ENCODE measurements at regions not wholly inside any gene's neighbourhood (a gene's known extent, or its start where the extent isn't known, plus 50 kb on each side); places are given as distances from the start of the nearest gene placed in this dataset.

DNA sequence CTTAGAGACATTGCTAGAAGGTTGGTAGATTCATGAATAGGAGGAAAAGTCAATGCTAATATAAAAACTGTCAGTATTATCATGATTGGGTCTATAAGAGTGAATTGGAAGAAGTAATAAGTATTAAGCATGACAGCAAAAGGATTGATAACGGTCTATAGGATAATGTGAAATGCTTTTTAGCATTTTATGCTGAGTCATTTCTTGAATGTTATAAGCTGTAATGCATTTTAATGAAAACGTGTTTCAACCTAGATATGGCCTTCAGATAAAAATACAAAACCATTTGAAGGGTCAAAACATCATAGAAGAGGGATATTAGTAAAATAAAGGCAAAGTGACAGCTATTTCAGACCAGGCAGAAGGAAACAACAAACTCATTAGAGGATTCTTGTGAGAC, 353.5 kb downstream of the SH2D1A start (continued):
- no peak for TF ChIP-seq CEBPB (IDR thresholded peaks at IDR 0.05; ENCODE audit: low read depth, low read length)

- no peak overlapping the region for H3K14ac ChIP-seq (ENCODE audit: insufficient read length)
- no peak overlapping the region for H3K4ac ChIP-seq (replicated peaks; ENCODE audit: insufficient read length, low read depth, low read length)
- H3K4me3 ChIP-seq (ENCODE audit: extremely low read depth in 1 of 4, insufficient read depth in 2 of 4, low read depth in 3 of 4, low read length in 4 of 4), result no peak overlapping the region
- H3K79me1 ChIP-seq (ENCODE audit: low read depth, low read length), result no peaks in the 10 kb centered on the region
- no peak overlapping the region for H2AFZ ChIP-seq (ENCODE audit: low read length)
- H3K56ac ChIP-seq (replicated peaks; ENCODE audit: insufficient read length, low read depth, low read length), result no peak overlapping the region
- WGBS, 2 experiments (ENCODE audit: extremely low coverage in 1 of 2, insufficient coverage in 1 of 2, insufficient read length in 1 of 2, insufficient replicate concordance in 2 of 2, low coverage in 1 of 2, low lambda C conversion rate in 2 of 2, missing lambda C conversion rate in 1 of 2), result 100% methylated on average over 1 of the region's 1 CpG; no CpG with 5 or more reads in 1 of the 2 experiments
- H3K23me2 ChIP-seq (ENCODE audit: low read depth, low read length), result no peaks in the 10 kb centered on the region
- ChIA-PET POLR2A (ENCODE audit: partially characterized antibody) (no interaction called here), CTCF (ENCODE audit: partially characterized antibody) (no interaction called here)
- H3K4me2 ChIP-seq (ENCODE audit: insufficient read depth in 1 of 2, low read depth in 2 of 2, low read length in 2 of 2), result no peak overlapping the region
- H2BK5ac ChIP-seq (ENCODE audit: low read depth, low read length), result no peak overlapping the region
- H3K27me3 ChIP-seq (replicated peaks in 1 of 4; ENCODE audit: control insufficient read depth in 3 of 4, extremely low read depth in 1 of 4, insufficient read depth in 3 of 4, low read length in 3 of 4), result no peaks in the 10 kb centered on the region
- H3K36me3 ChIP-seq (ENCODE audit: control insufficient read depth in 2 of 4, insufficient read depth in 4 of 4, low read length in 3 of 4), result no peaks in the 10 kb centered on the region
- no peaks in the 10 kb centered on the region for H3K9me3 ChIP-seq (ENCODE audit: insufficient read depth in 2 of 2, low read depth in 1 of 2, low read length in 1 of 2)
- H4K20me1 ChIP-seq (replicated peaks in 1 of 2; ENCODE audit: control insufficient read depth in 1 of 2, insufficient read depth in 2 of 2, low read length in 2 of 2), result no peaks in the 10 kb centered on the region
- H4K8ac ChIP-seq (ENCODE audit: extremely low read depth, insufficient read depth, low read length), result no peak overlapping the region
- no peak overlapping the region for H3K23ac ChIP-seq (ENCODE audit: insufficient read length)
- H2BK12ac ChIP-seq (ENCODE audit: low read depth, low read length), result no peak overlapping the region
- H3K9ac ChIP-seq (replicated peaks in 1 of 4; ENCODE audit: extremely low read depth in 1 of 4, low read depth in 3 of 4, low read length in 3 of 4), result no peak overlapping the region
- no peaks in the 10 kb centered on the region for H3K79me2 ChIP-seq (ENCODE audit: control insufficient read depth in 1 of 2, insufficient read depth in 2 of 2, low read length in 2 of 2)
- no peak overlapping the region for H2BK15ac ChIP-seq (ENCODE audit: low read length)
- no peak for FAIRE-seq
- H4K5ac ChIP-seq (ENCODE audit: insufficient read length, low read depth, low read length), result no peak overlapping the region
- no peak overlapping the region for H2AK5ac ChIP-seq (ENCODE audit: low read depth, low read length)
- no peak overlapping the region for H4K91ac ChIP-seq (replicated peaks; ENCODE audit: insufficient read length, low read length)
- no peak overlapping the region for H3K18ac ChIP-seq (ENCODE audit: extremely low read depth, low read length)
- no peak overlapping the region for H2BK20ac ChIP-seq (ENCODE audit: low read length)
- no peaks in the 10 kb centered on the region for H3K4me1 ChIP-seq (replicated peaks in 1 of 4; ENCODE audit: control insufficient read depth in 3 of 4, insufficient read depth in 4 of 4, low read length in 3 of 4)
- H2BK120ac ChIP-seq (replicated peaks; ENCODE audit: low read depth, low read length), result no peak overlapping the region
- no peak for DNase-seq (ENCODE audit: low read depth in 1 of 2, low spot score in 2 of 2)
- no peak overlapping the region for H3K27ac ChIP-seq (ENCODE audit: low read depth, low read length)
- no peak for TF ChIP-seq RFX5 (IDR thresholded peaks at IDR 0.05; ENCODE audit: borderline replicate concordance, low read depth, low read length)
- TF ChIP-seq EGR1 (IDR thresholded peaks at IDR 0.05; ENCODE audit: borderline replicate concordance, low read depth, low read length), result no peak
- TF ChIP-seq CBX5 (IDR thresholded peaks at IDR 0.05; ENCODE audit: low read depth, low read length), result no peak
- no peak for TF ChIP-seq SIRT6 (IDR thresholded peaks at IDR 0.05; ENCODE audit: low read length)
- no peak for TF ChIP-seq PHF8 (conservative IDR thresholded peaks at IDR 0.05; ENCODE audit: low read depth, low read length)
- TF ChIP-seq CTCF (IDR thresholded peaks at IDR 0.05; ENCODE audit: control extremely low read depth in 1 of 3, insufficient read depth in 1 of 3, low read depth in 1 of 3, low read length in 3 of 3), result no peak
- TF ChIP-seq, protein P1, sequence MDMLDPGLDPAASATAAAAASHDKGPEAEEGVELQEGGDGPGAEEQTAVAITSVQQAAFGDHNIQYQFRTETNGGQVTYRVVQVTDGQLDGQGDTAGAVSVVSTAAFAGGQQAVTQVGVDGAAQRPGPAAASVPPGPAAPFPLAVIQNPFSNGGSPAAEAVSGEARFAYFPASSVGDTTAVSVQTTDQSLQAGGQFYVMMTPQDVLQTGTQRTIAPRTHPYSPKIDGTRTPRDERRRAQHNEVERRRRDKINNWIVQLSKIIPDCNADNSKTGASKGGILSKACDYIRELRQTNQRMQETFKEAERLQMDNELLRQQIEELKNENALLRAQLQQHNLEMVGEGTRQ (IDR thresholded peaks at IDR 0.05; ENCODE audit: low read length), result no peak
- TF ChIP-seq TEAD4 (IDR thresholded peaks at IDR 0.05; ENCODE audit: low read depth, low read length), result no peak
- no peak for TF ChIP-seq KDM1A (IDR thresholded peaks at IDR 0.05; ENCODE audit: borderline replicate concordance, low read length)
- no peak for TF ChIP-seq CEBPB (IDR thresholded peaks at IDR 0.05; ENCODE audit: low read depth, low read length)
Measured at GRCh38 chrX:124717537-124717936, 371.2 kb downstream of the SH2D1A start.

All from H1 (cell line).